HG03025 (cell line): ENCODE measurements at regions not wholly inside any gene's neighbourhood (a gene's known extent, or its start where the extent isn't known, plus 50 kb on each side); places are given as distances from the start of the nearest gene placed in this dataset.

ENCODE experiments used
- ATAC-seq: cut with Tn5 transposase; IDR thresholded peaks from one replicate; pipeline ENCODE4 v1.9.1; 2021; ENCODE audit warnings: mild to moderate bottlenecking, moderate library complexity; ENCODE audit not compliant: unreplicated experiment, low FRiP score

DNA sequence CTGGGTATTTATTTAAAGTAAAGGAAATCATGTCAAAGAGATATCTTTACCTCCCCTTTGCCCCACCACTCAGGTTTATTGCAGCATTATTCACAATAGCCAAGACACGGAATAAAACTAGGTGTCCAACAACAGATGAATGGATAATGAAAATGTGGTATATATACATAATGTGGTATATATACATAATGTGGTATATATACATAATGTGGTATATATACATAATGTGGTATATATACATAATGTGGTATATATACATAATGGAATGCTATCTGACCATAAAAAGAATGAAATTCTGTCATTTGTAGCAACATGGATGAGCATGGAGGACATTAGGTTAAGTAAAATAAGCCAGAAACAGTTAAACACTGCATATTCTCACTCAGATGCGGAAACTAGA is 262.6 kb upstream of the PLXNA2 start:
- no peak for ATAC-seq

- ATAC-seq = no peak
Measured at GRCh38 chr1:208509072-208509471, 264.9 kb upstream of the PLXNA2 start.

DNA sequence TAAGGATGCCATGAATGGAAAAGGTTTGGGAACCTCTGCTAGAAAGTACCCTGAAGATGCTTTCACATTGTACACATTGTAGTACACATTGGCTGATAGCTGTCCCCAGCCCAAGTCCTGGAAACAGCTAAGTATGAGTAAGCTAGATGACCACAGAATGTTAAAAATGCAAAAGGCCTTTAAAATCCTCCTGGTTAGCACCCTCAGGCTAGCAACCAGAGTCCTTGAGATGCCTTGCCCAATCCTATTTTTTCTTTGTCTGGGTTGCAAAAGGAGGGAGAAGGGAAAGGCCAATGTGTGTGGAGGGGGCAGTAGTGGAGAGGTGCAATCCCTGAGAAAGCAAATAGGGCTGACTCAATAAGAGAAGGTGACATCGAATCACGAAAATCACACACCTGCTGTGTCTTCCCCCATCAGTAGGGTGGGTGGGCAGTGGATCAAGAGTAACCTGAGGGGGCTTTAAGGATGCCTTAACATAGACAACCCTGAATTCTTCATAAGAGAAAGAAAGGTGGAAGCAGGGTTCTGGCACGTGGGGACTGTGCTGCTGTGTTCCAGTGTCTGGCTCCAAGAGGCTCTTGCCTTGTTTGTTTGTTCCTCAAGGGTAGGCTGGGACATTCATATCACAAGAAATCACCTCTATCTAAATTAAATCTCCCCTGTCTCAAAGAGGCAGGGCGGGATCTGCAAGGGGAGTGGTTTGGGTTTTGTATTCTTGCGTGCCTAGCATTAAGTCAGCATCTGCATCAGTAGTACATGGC is 266.2 kb upstream of the PLXNA2 start:
- no peak for ATAC-seq

DNA sequence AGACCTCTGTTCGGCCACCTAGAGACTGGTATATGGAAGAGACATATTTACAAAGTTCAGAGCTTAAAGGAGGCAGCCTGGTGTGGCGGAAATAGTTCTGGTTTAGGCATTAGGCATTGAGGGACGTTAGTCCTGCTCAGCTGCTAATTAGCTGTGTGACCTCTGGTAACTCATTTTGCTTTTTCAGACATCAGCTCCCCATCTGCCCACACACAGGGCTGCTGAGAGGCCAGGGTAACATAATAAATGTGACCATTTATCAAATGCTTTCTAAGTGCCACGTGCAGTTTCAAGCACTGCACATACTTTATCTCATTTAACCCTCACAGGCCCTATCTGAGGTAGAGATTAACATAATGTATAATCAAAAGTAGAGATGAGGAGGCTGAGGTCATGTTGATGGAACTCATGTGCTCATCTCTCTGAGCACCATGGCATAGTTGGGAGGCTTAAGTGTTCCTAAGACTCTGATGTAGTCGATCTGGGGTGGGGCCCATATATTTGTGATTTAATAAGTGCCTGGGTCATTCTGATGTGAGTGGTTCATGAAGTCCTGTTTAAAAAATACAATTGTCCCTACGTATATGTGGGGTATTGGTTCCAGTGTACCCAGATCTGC is 267.2 kb upstream of the PLXNA2 start:
- ATAC-seq = no peak

- ATAC-seq = no peak
Measured at GRCh38 chr1:208513799-208514198, 269.6 kb upstream of the PLXNA2 start.

DNA sequence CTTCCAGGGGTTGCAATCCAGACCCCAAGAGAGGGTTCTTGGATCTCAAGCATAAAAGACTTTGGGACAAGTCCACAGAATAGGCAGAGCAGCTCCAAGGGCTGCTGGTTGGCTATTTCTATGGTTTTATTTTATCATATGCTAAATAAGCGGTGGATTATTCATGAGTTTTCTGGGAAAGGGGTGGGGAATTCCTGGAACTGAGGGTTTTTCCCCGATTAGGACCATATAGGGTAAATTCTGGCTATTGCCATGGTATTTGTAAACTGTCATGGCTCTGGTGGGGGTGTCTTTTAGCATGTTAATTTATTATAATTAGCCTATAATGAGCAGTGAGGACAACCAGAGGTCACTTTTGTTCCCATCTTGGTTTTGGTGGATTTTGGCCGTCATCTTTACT is 270.9 kb upstream of the PLXNA2 start:
- no peak for ATAC-seq

DNA sequence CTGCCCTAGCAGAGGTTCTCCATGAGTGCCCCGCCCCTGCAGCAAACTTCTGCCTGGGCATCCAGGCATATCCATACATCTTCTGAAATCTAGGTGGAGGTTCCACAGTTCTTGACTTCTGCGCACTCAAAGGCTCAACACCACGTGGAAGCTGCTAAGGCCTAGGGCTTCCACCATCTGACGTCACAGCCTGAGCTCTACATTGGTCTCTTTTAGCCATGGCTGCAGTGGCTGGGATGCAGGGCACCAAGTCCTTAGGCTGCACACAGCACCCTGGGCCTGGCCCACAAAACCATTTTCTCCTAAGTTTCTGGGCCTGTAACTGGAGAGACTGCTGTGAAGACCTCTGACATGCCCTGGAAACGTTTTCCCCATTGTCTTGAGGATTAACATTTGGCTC is 272.6 kb upstream of the PLXNA2 start:
- ATAC-seq = no peak

DNA sequence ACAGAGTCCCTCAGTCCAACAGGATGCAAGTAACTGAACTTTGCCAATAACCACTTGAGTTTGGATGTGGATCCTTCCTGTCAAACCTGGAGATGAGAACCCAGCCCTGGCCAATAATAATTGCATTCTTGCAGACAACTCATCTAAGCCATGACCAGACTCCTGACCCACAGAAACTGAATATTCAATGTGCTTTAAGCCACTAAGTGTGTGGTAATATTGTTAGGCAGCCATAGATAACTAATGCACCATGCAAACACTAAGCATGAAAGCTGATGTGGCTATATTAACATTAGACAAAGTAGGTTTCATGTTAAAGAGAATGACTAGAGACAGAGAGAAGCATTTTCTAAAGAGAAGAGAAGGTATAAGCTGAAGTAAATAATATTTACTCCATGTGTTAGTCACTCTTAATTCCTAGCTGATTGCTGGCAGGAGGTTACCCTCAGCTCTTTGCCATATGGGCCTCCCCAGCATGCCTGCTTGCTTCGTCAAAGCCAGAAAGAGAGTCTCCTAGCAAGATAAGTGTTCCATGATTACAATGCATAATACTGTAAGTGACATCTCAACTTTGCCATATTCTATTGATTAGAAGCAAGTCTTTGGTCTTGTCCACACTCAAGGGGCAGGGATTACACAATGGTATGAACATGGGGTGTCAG is 276.4 kb upstream of the PLXNA2 start:
- no peak for ATAC-seq

DNA sequence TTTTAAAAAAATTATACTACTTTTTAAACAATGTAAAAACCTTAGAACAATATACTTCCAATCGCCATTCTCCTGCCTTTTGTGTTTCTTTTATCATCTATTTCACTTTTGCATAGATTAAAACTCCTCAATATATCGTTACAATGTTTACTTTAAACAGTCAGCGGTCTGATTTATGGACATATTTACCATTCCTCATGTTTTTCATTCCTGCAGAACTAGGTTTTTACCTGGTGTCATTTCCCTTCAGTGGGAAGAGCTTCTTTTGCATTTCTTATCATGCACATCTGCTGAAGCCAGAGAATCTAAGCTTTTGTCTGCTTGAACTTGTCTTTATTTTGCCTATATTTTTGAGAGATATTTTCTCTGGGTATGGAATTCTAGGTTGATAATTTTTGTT is 277.4 kb upstream of the PLXNA2 start:
- no peak for ATAC-seq

- no peak for ATAC-seq
Measured at GRCh38 chr1:208523007-208523406, 278.8 kb upstream of the PLXNA2 start.

GRCh38 chr1:208524376-208524775 is 280.2 kb upstream of the PLXNA2 start:
- ATAC-seq = no peak

DNA sequence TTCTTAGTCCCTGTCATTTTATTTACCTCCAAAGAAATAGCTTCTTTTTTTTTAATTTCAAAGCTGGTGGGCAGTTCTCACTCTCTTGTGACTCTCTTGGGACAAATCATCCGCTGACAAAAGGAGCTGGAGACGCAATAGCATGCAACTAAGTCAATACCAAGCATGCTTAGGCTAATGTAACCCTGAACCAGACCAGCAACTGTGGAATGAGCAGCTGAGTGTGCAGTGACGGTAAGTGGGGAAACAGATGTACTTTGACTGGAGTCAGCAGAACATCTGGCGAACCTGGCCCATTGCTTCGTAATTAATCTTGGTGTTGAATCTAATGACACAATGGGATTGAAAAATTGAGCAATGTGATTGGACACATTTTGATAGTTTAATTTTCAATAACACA is 280.7 kb upstream of the PLXNA2 start:
- ATAC-seq = no peak

- ATAC-seq = no peak
Measured at GRCh38 chr1:208525417-208525816, 281.2 kb upstream of the PLXNA2 start.

DNA sequence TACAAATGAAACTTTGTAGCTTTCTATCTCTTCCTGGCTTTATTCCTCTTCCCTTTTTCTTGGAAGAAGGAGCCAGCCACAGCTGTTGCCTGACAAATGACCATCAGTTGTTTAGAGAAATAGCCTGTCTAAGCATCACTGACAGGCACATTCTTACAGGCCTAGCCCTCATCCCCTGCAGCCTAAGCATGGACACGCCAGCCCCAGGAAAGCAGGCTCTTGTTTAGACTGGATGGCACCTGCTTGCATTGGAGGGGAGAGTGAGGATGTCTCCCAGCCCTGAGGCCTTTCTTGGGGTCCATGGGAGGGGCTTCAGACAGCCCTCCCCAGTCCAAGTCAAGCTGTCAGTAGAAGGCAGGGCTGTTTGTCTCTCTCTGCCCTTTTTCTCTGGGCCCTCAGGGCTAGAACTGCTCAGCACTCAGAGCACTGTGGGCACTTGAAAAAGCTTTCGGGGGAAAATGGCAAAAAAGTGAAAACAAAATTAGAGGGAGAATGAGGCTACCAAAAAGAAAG is 282.5 kb upstream of the PLXNA2 start:
- no peak for ATAC-seq

GRCh38 chr1:208527156-208527555 is 283.0 kb upstream of the PLXNA2 start:
- ATAC-seq = no peak

- ATAC-seq = no peak
Measured at GRCh38 chr1:208528578-208529240, 284.5 kb upstream of the PLXNA2 start.

- no peak for ATAC-seq
Measured at GRCh38 chr1:208531003-208531750, 287.0 kb upstream of the PLXNA2 start.

DNA sequence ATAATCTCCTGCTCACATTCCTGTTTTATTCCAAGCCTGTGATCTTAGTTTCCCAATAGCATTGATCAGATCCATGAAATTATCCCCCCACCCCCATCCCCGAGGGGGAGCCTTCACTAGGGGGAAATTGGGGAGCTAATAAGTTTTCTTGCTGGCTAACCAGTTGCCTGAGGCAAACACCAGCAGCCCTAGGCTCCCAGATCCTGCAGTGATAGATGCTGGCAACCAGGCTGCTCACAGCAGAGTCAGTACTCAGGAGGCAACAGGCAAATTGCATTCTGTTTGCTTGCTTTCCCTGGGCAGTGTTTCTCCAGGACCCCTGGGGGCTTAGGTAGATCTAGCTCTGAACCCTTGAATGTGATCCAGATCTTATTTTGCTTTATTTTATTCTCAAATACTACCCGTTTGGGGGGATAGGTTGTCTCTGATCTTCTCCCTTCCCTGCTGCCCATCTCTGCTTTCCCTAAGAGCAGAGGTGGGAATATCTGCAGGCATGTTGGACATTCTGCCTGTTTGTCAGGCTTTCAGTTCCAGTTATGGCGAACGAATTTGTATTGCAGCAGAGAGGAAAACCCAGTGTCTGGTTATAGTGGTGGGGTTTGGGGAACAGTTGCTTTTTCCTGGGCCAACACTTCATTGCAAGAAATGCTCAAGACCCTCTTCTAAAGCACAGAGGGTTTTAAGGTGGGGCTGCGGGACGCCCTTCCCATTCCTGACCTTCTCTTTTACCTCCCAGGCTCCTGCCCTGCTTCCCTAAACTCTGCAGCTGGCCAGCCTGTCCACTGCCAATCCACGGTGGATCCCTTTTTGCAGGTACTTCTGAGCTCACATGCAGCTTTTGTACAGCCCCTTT is 289.8 kb upstream of the PLXNA2 start:
- ATAC-seq = no peak

GRCh38 chr1:208534599-208534897 is 290.4 kb upstream of the PLXNA2 start:
- ATAC-seq = no peak

DNA sequence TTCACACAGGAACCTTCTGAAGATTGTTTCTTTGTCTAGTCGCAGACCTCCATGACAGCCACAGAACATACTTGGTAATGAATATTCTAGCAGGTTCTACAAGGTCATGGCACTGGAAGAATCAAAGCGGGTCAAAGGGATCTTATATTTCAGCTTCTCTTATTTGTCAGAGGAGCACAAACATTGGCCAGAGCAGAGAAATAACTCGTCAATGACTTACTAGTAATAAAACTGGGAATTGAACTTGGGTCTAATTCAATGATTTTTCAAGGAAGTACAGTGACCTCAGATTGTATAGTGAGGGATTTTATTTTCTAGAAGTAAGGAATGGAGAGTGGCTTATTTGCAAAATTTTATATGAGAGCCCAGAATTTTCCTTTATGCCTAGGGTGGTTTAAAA is 290.8 kb upstream of the PLXNA2 start:
- no peak for ATAC-seq
